Right lobe of liver (tissue), 6 donors: ENCODE measurements at regions not wholly inside any gene's neighbourhood (a gene's known extent, or its start where the extent isn't known, plus 50 kb on each side); places are given as distances from the start of the nearest gene placed in this dataset.

Source experiments
- ATAC-seq, 4 donors: fragments of 200-7000 bp; cut with Tn5 transposase; one replicate each; pipeline ENCODE4 v1.9.1; 2020; ENCODE audit warnings: mild to moderate bottlenecking in 4 of 4, moderate library complexity in 4 of 4
- DNase-seq, 3 donors: peaks; one replicate each; pipeline ENCODE4 v3.0.0-alpha.2; 2020
- H3K27ac ChIP-seq, 3 donors: fragments of 200-600 bp; one replicate each; pipeline ENCODE4 v1.8.0; 2022
- H3K27me3 ChIP-seq, 2 donors: fragments of 200-600 bp; one replicate each; pipeline ENCODE4 v1.8.0; 2022
- H3K36me3 ChIP-seq, 4 donors: fragments of 200-600 bp; sonication (generic) in 1 of 4; one replicate each; pipeline versions ENCODE4 v1.5.1 to v1.8.0; 2017 to 2022; ENCODE audit warnings: control low read depth in 1 of 4
- H3K4me1 ChIP-seq, 4 donors: fragments of 200-600 bp; sonication (generic) in 1 of 4; one replicate each; pipeline versions ENCODE4 v1.5.1 to v1.8.0; 2017 to 2022; ENCODE audit warnings: control low read depth in 1 of 4
- H3K4me3 ChIP-seq, 3 donors: fragments of 200-600 bp; one replicate each; pipeline ENCODE4 v1.8.0; 2022
- H3K9me3 ChIP-seq, 4 donors: fragments of 200-600 bp; sonication (generic) in 1 of 4; one replicate each; pipeline versions ENCODE4 v1.5.1 to v1.8.0; 2017 to 2022; ENCODE audit warnings: control low read depth in 1 of 4
- POLR2A ChIP-seq: fragments of 450-650 bp; IDR thresholded peaks from one replicate; pipeline ENCODE4 v1.6.1; 2017; ENCODE audit warnings: antibody characterized with exemption, mild to moderate bottlenecking
- WGBS: methylation state at CpG from one replicate; pipeline ENCODE4 v1.1.6; 2018; ENCODE audit warnings: low coverage, low lambda C conversion rate; ENCODE audit not compliant: insufficient coverage; ENCODE audit errors: missing lambda C conversion rate; 5-methylcytosine and 5-hydroxymethylcytosine counted together
- intact Hi-C, 2 donors: fragments of 100-400 bp; cut with DNase I; formaldehyde crosslinking; loops; one replicate each; pipeline versions ENCODE4 v1.11.2 to v1.14.1; 2022
- TF ChIP-seq, protein P1 (sequence below), 4 donors: fragments of 200-600 bp in 3 of 4; fragments of 450-650 bp in 1 of 4; IDR thresholded peaks; one replicate each; pipeline versions ENCODE4 v1.5.1 to v1.8.0; 2016 to 2022; ENCODE audit warnings: antibody characterized with exemption in 4 of 4, mild to moderate bottlenecking in 2 of 4
- donor health status: DM: no; HTN: yes; CAD: no.
- donor health status: DM: no; HTN: no; CAD: no.
- donor health status: DM: no; HTN: no; CAD: no.
- donor health status: DM: no; HTN: yes; CAD: no.
- donor health status: DM: no; HTN: yes; CAD: no.

DNA sequence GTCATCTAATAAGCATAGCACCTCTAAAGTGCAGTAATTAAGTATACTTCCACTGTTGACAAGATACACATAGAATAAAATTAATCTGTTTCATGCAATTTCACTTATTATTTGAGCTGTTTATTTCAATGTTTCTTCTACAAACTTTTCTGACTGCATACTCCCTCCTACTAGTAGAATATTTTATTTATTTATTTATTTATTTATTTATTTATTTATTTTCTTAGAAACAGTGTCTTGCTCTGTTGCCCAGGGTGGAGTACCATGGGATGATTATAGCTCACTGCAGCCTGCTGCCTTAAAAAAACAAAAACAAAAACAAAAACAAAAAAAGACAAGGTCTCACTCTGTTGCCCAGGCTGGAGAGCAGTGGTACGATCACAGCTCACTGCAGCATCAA lies 68.4 kb upstream of the KITLG start:
- Histone ChIP-seq H3K4me3 (no peak overlapping the region), H3K36me3 (no peaks in the 10 kb centered on the region), H3K27me3 (no peaks in the 10 kb centered on the region), H3K27ac (no peak overlapping the region), H3K4me1 (peaks cover 0 to 3% (median 0%) of the 10 kb centered on the region in 4 donors), H3K9me3 (no peaks in the 10 kb centered on the region)
- intact Hi-C loops = no loop called here
- no peak for DNase-seq
- no peak for TF ChIP-seq POLR2A
- TF ChIP-seq, protein P1, sequence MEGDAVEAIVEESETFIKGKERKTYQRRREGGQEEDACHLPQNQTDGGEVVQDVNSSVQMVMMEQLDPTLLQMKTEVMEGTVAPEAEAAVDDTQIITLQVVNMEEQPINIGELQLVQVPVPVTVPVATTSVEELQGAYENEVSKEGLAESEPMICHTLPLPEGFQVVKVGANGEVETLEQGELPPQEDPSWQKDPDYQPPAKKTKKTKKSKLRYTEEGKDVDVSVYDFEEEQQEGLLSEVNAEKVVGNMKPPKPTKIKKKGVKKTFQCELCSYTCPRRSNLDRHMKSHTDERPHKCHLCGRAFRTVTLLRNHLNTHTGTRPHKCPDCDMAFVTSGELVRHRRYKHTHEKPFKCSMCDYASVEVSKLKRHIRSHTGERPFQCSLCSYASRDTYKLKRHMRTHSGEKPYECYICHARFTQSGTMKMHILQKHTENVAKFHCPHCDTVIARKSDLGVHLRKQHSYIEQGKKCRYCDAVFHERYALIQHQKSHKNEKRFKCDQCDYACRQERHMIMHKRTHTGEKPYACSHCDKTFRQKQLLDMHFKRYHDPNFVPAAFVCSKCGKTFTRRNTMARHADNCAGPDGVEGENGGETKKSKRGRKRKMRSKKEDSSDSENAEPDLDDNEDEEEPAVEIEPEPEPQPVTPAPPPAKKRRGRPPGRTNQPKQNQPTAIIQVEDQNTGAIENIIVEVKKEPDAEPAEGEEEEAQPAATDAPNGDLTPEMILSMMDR (IDR thresholded peaks at IDR 0.05) = no peak
- no peak for ATAC-seq
- WGBS = 88% methylated on average over 1 of the region's 1 CpG

DNA sequence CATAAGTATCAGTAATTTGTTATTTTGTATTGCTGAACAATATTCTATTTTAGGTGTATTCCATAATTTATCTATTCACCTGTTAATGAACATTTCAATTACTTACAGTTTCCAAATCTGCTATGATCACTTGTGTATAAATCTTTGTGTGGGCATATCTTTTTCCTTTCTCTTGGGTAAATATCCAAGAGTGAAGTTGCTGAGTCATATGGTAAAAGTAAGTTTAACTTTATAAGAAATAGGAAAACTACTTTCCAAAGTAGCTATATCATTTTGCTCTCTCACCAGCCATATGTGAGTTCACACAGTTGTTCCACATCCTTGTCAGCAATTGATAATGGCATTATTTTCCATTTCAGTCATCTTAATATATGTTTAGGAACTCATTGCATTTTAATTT lies 66.6 kb upstream of the KITLG start:
- DNase-seq (no peak), ATAC-seq (no peak)
- Histone ChIP-seq H3K4me1 (peaks cover 0 to 3% (median 0%) of the 10 kb centered on the region in 4 donors), H3K27me3 (no peaks in the 10 kb centered on the region), H3K9me3 (no peaks in the 10 kb centered on the region), H3K36me3 (no peaks in the 10 kb centered on the region), H3K4me3 (no peak overlapping the region), H3K27ac (no peak overlapping the region)
- intact Hi-C loops = no loop called here
- no peak for TF ChIP-seq POLR2A
- TF ChIP-seq, protein P1 (IDR thresholded peaks at IDR 0.05) = no peak

DNA sequence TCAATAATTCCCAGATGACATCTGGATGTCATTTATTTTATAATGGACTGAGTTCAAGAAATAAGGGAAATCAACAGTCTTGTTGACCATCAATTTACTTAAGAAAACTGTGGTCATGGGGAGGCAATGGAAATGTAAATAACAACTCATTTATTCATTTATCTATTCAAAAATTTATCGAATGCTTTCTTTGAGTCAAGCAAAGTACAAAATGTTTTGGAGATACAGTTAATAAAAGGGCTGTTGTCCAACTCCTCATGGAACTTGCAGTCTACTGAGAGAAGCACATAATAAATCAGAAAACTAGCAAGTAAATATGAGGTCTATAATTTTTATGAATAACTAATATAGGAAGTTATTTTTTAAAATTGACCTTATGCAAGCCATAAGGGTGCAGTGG lies 65.5 kb upstream of the KITLG start:
- no peaks in the 10 kb centered on the region for H3K36me3 ChIP-seq
- no peaks in the 10 kb centered on the region for H3K9me3 ChIP-seq
- DNase-seq = no peak
- TF ChIP-seq POLR2A = no peak
- TF ChIP-seq, protein P1 (IDR thresholded peaks at IDR 0.05) = no peak
- ATAC-seq = no peak
- H3K27ac ChIP-seq = no peak overlapping the region
- no peak overlapping the region for H3K4me3 ChIP-seq
- 81% methylated on average over 1 of the region's 1 CpG for WGBS
- no peaks in the 10 kb centered on the region for H3K27me3 ChIP-seq
- intact Hi-C loops = no loop called here
- H3K4me1 ChIP-seq = peaks cover 0 to 3% (median 0%) of the 10 kb centered on the region in 4 donors

DNA sequence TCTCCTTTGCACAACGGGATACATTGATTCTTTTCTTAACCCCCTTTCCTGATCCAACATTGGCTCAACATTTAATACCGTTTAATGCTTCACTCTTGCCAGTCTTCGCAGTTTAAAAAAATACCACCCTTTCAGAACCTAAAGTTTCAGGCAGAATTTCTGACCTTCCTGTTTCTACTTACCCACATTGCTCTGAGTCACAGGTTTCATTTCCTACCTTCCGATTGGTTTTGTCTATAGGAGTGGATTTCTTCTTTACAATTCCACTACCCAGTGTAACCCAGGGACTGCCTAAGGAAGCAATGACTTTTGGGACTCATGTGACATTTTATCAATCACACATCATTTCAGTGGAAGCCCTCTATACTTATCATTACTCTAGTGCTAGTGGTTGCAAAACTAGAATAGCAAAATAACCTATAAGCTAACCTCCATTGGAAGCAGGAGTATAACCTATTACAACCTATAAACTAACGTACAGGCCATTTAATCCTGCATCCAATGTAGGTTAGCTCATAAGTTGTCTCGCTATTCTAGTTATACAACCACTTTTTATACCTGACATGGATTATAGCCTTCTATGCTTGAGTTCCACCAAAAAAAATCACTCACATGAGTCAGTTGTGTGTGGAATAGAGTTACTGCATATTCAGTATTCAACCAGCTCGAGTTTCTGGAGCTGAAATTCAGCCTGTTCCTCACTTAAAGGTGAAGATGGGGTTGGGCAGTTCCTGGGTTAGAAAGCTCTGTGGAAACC lies 64.9 kb upstream of the KITLG start:
- DNase-seq (no peak), ATAC-seq (no peak)
- no peak overlapping the region for H3K4me3 ChIP-seq
- H3K36me3 ChIP-seq = no peaks in the 10 kb centered on the region
- WGBS = 64% methylated on average over 7 of the region's 7 CpGs
- no peaks in the 10 kb centered on the region for H3K4me1 ChIP-seq
- H3K9me3 ChIP-seq = no peaks in the 10 kb centered on the region
- intact Hi-C loops = no loop called here
- no peaks in the 10 kb centered on the region for H3K27me3 ChIP-seq
- TF ChIP-seq POLR2A = no peak
- TF ChIP-seq, protein P1 (IDR thresholded peaks at IDR 0.05) = no peak
- H3K27ac ChIP-seq = no peak overlapping the region
